Uterus (tissue), 3 donors: ENCODE measurements at regions not wholly inside any gene's neighbourhood (a gene's known extent, or its start where the extent isn't known, plus 50 kb on each side); places are given as distances from the start of the nearest gene placed in this dataset.

ENCODE experiments used
- DNase-seq, 2 donors: peaks; one replicate each; pipeline ENCODE4 v3.0.0-alpha.2; 2019 to 2020
- H3K27ac ChIP-seq, 2 donors: fragments of 200-600 bp; sonication (generic); 1 replicate in 1 of 2; 2 replicates in 1 of 2; pipeline ENCODE4 v1.5.1; 2016 to 2018
- H3K27me3 ChIP-seq, 2 donors: fragments of 200-600 bp; sonication (generic); one replicate each; pipeline ENCODE4 v1.5.1; 2018 to 2019; ENCODE audit warnings: control low read depth in 1 of 2
- H3K36me3 ChIP-seq, 2 donors: fragments of 200-600 bp; sonication (generic); one replicate each; pipeline ENCODE4 v1.5.1; 2019; ENCODE audit warnings: control low read depth in 1 of 2
- H3K4me1 ChIP-seq, 2 donors: fragments of 200-600 bp; sonication (generic); one replicate each; pipeline ENCODE4 v1.5.1; 2018 to 2019; ENCODE audit warnings: control low read depth in 1 of 2
- H3K4me3 ChIP-seq, 2 donors: fragments of 200-600 bp; sonication (generic); 1 replicate in 1 of 2; 2 replicates in 1 of 2; pipeline ENCODE4 v1.5.1; 2018 to 2019; ENCODE audit warnings: mild to moderate bottlenecking in 1 of 2
- H3K9me3 ChIP-seq, 2 donors: fragments of 200-600 bp; sonication (generic); one replicate each; pipeline ENCODE4 v1.5.1; 2019; ENCODE audit warnings: control low read depth in 1 of 2
- CTCF ChIP-seq, 4 experiments: fragments of 200-600 bp in 2 of 4; fragments of 450-650 bp in 2 of 4; sonication (generic) in 2 of 4; IDR thresholded peaks; one replicate each; pipeline ENCODE4 v1.5.1; 2016 to 2019; ENCODE audit warnings: antibody characterized with exemption in 4 of 4, mild to moderate bottlenecking in 2 of 4, moderate library complexity in 1 of 4
- POLR2A ChIP-seq, 2 donors: fragments of 450-650 bp; IDR thresholded peaks; one replicate each; pipeline ENCODE4 v1.6.1; 2016; ENCODE audit warnings: antibody characterized with exemption in 2 of 2, mild to moderate bottlenecking in 1 of 2, moderate library complexity in 1 of 2
- intact Hi-C: fragments of 100-400 bp; cut with DNase I; formaldehyde crosslinking; loops from one replicate; pipeline ENCODE4 v1.15.1; 2023; ENCODE audit warnings: low total_unique reads
- donor health status: DM: yes; HTN: yes; CAD: no.

DNA sequence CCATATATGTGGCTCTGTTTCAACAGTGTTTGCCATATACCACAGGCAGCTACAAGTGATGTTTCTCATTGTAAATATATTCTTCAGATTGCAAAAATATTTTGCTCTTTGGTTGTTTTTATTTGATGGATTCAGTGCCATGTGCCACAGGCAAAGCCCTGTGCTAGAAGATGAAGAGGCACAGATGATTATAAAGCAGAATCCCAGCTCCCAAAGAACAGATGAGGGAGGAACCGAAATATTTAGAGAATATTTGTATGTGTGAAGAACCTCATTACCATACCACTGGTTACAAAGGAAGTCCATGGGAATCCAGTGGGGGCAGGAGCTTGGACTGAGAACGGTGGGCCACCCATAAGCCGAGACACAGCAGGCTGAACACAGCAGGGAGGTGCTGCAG lies 143.8 kb upstream of the NDUFV2 start:
- Histone ChIP-seq H3K27ac (no peak overlapping the region), H3K4me3 (no peak overlapping the region), H3K27me3 (no peaks in the 10 kb centered on the region), H3K36me3 (no peaks in the 10 kb centered on the region), H3K9me3 (no peaks in the 10 kb centered on the region), H3K4me1 (no peaks in the 10 kb centered on the region)
- no peak for TF ChIP-seq POLR2A (IDR thresholded peaks at IDR 0.05)
- TF ChIP-seq CTCF (IDR thresholded peaks at IDR 0.05): no peak
- no peak for DNase-seq
- intact Hi-C loops: no loop called here

DNA sequence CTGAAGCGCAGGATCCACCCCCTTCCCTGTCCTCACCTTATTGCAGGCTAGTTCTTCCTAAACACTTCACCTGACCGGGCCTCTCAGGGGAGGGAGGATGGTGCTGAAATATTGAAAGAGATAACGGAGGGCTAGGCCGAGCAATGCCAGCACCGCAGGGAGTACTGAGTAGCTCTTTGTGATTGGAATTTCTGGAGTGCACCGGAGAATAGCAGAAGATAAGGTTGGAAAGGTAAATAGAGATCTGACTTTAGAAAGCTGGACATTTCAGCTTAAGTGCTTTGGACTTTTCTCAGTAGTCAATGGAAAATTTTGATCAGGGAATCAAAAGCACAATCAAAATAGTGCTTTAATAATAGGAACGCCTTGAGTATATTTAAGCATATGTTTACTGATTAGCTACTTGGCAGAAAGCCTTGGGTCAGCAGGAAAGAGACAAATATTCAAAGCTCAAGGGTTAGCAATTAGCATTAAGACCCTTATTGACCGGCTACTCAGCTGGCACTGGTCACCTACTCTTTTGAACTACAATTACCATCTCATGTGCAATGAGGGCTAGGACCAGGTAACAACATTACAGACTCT lies 142.9 kb upstream of the NDUFV2 start:
- DNase-seq: no peak
- H3K4me3 ChIP-seq: no peak overlapping the region
- H3K4me1 ChIP-seq: no peaks in the 10 kb centered on the region
- no peaks in the 10 kb centered on the region for H3K36me3 ChIP-seq
- intact Hi-C loops: no loop called here
- H3K9me3 ChIP-seq: no peaks in the 10 kb centered on the region
- no peaks in the 10 kb centered on the region for H3K27me3 ChIP-seq
- H3K27ac ChIP-seq: no peak overlapping the region
- TF ChIP-seq CTCF (IDR thresholded peaks at IDR 0.05): no peak
- TF ChIP-seq POLR2A (IDR thresholded peaks at IDR 0.05): no peak

DNA sequence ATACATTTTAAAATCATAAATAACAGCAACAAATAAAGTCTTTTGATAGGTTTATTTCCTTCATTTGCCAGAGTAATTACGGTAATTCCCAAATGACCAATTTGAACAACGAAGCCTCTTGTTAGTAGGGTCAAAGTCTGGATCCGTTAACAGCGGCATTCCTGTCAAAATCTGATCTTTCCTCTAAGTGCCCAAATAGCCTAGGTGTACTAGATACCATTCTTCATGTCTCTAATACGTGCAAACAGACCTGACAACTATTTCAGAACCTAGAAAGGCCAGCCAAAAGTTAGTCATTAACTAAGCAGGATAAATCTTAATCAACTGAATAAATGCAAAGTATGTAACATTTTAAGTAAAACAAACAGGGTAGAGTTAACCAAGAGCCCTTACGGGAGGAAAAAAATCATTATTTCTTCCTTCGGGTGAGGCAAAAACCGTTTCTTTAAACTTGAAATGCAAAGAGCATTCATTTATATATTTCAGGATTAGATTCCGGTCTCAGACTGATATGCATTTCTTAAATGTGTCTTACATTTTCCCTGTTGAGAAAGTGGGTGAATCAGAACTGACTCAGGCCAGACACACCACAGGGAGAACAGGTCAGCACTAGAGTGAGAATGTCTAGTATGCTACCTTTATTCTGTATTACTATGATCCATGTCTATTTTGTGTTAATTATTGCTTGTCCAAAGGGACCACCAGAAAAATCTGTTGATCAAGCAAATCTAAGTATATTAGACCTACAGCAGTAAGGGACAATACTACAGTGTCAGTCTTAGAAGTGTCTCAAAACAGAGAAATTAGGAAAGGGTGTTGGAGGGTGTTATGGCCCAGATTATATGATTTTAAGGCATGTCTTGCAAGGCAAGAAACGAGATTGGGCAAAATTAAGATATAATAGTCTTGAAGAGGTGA lies 141.5 kb upstream of the NDUFV2 start:
- no peak for DNase-seq
- TF ChIP-seq POLR2A (IDR thresholded peaks at IDR 0.05) (no peak), CTCF (IDR thresholded peaks at IDR 0.05) (no peak)
- H3K36me3 ChIP-seq: no peaks in the 10 kb centered on the region
- H3K4me3 ChIP-seq: no peak overlapping the region
- intact Hi-C loops: no loop called here
- no peaks in the 10 kb centered on the region for H3K27me3 ChIP-seq
- H3K4me1 ChIP-seq: no peaks in the 10 kb centered on the region
- no peak overlapping the region for H3K27ac ChIP-seq
- no peaks in the 10 kb centered on the region for H3K9me3 ChIP-seq

- Histone ChIP-seq H3K27ac (no peak overlapping the region), H3K4me3 (no peak overlapping the region), H3K4me1 (no peaks in the 10 kb centered on the region), H3K36me3 (no peaks in the 10 kb centered on the region), H3K27me3 (no peaks in the 10 kb centered on the region), H3K9me3 (no peaks in the 10 kb centered on the region)
- TF ChIP-seq POLR2A (IDR thresholded peaks at IDR 0.05) (no peak), CTCF (IDR thresholded peaks at IDR 0.05) (no peak)
- intact Hi-C loops: no loop called here
- no peak for DNase-seq
Observed at GRCh38 chr18:8962192-8962779, 140.2 kb upstream of the NDUFV2 start.
